Superior temporal gyrus (tissue), 1 donor: ENCODE measurements at regions not wholly inside any gene's neighbourhood (a gene's known extent, or its start where the extent isn't known, plus 50 kb on each side); places are given as distances from the start of the nearest gene placed in this dataset.
A peak's percentile ranks its signal among the peaks of the same experiment; 100 is the strongest.

Experiments used
- DNase-seq: peaks from one replicate; pipeline ENCODE4 v3.0.0-alpha.2; 2016; ENCODE audit errors: extremely low spot score

GRCh38 chrX:39667736-39668482, 429.8 kb downstream of the BCOR start:
- no peak for DNase-seq

GRCh38 chrX:39669668-39670067, 428.1 kb downstream of the BCOR start:
- no peak for DNase-seq

- DNase-seq = no peak
These were observed 427.5 kb downstream of the BCOR start for GRCh38 chrX:39670281-39670680.

- no peak for DNase-seq
These were observed 425.4 kb downstream of the BCOR start for GRCh38 chrX:39672405-39672804.

- no peak for DNase-seq
These were observed 423.1 kb downstream of the BCOR start for GRCh38 chrX:39674490-39675161.

GRCh38 chrX:39675162-39675553, 422.6 kb downstream of the BCOR start:
- no peak for DNase-seq

GRCh38 chrX:39675619-39676018, 422.1 kb downstream of the BCOR start:
- no peak for DNase-seq

GRCh38 chrX:39676434-39676833, 421.3 kb downstream of the BCOR start:
- DNase-seq = peak; percentile 15

GRCh38 chrX:39677585-39677977, 420.2 kb downstream of the BCOR start:
- no peak for DNase-seq

GRCh38 chrX:39677978-39678791, 419.6 kb downstream of the BCOR start:
- peak; percentile 79 for DNase-seq

- peak; percentile 27 for DNase-seq
These were observed 418.8 kb downstream of the BCOR start for GRCh38 chrX:39678914-39679313.

- DNase-seq = no peak
These were observed 418.1 kb downstream of the BCOR start for GRCh38 chrX:39679497-39680157.

GRCh38 chrX:39681885-39682284, 415.9 kb downstream of the BCOR start:
- DNase-seq = no peak

- no peak for DNase-seq
These were observed 415.0 kb downstream of the BCOR start for GRCh38 chrX:39682778-39683177.

- no peak for DNase-seq
These were observed 409.6 kb downstream of the BCOR start for GRCh38 chrX:39688219-39688575.

GRCh38 chrX:39688576-39689375, 409.0 kb downstream of the BCOR start:
- DNase-seq = peak; percentile 62

GRCh38 chrX:39689376-39690104, 408.2 kb downstream of the BCOR start:
- peak; percentile 20 for DNase-seq

- no peak for DNase-seq
These were observed 407.0 kb downstream of the BCOR start for GRCh38 chrX:39690541-39691415.

GRCh38 chrX:39691724-39692123, 406.0 kb downstream of the BCOR start:
- no peak for DNase-seq

GRCh38 chrX:39692796-39693195, 405.0 kb downstream of the BCOR start:
- no peak for DNase-seq
